ENCODE measurements at regions not wholly inside any gene's neighbourhood (a gene's known extent, or its start where the extent isn't known, plus 50 kb on each side); places are given as distances from the start of the nearest gene placed in this dataset.

DNA sequence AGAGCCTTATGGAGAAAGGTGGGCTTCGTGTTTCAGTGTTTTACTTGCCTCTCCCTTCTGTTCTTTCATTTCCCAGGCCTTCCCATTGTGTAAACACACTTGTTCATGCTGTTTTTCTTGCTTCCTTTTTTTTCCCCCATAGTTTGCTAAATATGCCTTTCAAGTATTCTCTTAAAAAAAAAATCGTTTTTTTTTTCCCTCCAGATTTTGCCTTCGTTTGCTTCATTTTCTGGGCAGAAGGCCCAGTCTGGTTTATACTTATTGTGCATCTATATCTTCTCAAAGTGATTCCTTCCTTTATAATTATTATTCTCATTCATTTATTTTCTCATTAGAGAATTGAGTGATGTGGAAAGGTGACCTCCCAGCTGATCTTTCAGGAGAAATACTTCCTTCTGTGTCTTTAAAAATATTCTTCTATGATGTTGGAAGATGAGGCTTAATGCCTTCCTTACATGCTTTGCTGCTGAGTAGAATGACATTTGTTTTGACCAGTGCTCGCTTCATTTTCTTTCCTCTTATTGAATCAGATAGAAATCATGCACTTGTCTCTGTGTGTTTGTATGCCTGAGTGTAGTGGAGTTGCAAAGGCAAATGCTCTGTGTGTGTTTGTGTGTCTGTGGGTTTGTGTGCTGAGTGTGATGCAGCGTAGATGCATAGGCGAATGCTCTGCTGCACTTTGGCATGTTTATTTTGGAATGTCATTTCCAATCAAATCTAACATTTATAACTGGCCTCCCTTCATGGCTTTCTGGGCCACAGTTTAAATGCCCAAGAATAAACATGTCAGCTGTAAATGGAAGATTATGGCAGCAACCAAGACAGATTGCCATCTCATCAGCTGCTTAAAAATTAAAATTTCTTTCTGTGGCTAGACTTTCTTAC, 591.4 kb downstream of the FGF9 start:
- Histone ChIP-seq H2AK5ac (ENCODE audit: insufficient read length, low read length) (no peak overlapping the region), H2BK12ac (ENCODE audit: insufficient read length, low read depth, low read length) (no peak overlapping the region), H2BK120ac (ENCODE audit: low read depth, low read length, poor library complexity, severe bottlenecking) (no peak overlapping the region), H3K23me2 (ENCODE audit: insufficient read length, low read depth, low read length, poor library complexity, severe bottlenecking) (no peaks in the 10 kb centered on the region), H3T11ph (ENCODE audit: low read length) (no peak overlapping the region), H2BK20ac (ENCODE audit: low read depth, low read length, poor library complexity, severe bottlenecking) (no peak overlapping the region), H3K4me2 (ENCODE audit: insufficient read depth, insufficient read length, low read length) (no peak overlapping the region), H4K8ac (replicated peaks; ENCODE audit: insufficient read length, low read depth, low read length) (no peak overlapping the region), H4K20me1 (ENCODE audit: control insufficient read depth, insufficient read depth, insufficient read length) (no peaks in the 10 kb centered on the region), H3K27ac (ENCODE audit: insufficient read length, low read depth, low read length) (no peak overlapping the region), H2BK15ac (ENCODE audit: low read depth, low read length) (no peak overlapping the region), H3K18ac (ENCODE audit: insufficient read length, low read depth, low read length) (no peak overlapping the region), H2AFZ (ENCODE audit: low read length) (no peak overlapping the region), H3K9ac (ENCODE audit: extremely low read depth, insufficient read length, low read length) (no peak overlapping the region), H3K79me2 (ENCODE audit: insufficient read depth, low read length) (no peaks in the 10 kb centered on the region), H2BK5ac (ENCODE audit: insufficient read length, low read length) (no peak overlapping the region), H4K91ac (ENCODE audit: insufficient read length, low read depth, low read length) (no peak overlapping the region), H3K9me3 (ENCODE audit: control insufficient read depth, low read depth, low read length) (no peaks in the 10 kb centered on the region), H3K23ac (ENCODE audit: insufficient read length, low read depth, low read length) (no peak overlapping the region), H3K4ac (ENCODE audit: low read depth, low read length) (no peak overlapping the region), H3K4me1 (ENCODE audit: insufficient read depth, low read length) (no peaks in the 10 kb centered on the region), H4K5ac (ENCODE audit: insufficient read length, low read depth, low read length) (no peak overlapping the region), H3K79me1 (ENCODE audit: insufficient read depth, low read depth, low read length, poor library complexity, severe bottlenecking) (no peaks in the 10 kb centered on the region), H3K14ac (ENCODE audit: insufficient read depth, low read length) (no peak overlapping the region), H3K27me3 (ENCODE audit: insufficient read depth, low read length) (no peaks in the 10 kb centered on the region), H3K56ac (ENCODE audit: insufficient read length, low read depth, low read length) (no peak overlapping the region)
- no peak overlapping the region for H3K4me3 Mint-ChIP-seq
- no peak for DNase-seq
- WGBS (ENCODE audit: extremely low coverage, insufficient read length, low lambda C conversion rate) = no CpG with 5 or more reads among the region's 6 CpGs
- H3K36me3 Mint-ChIP-seq (ENCODE audit: insufficient read depth in 1 of 3, low read depth in 3 of 3) = no peaks in the 10 kb centered on the region; a peak in 1 of 7 replicates
- H3K27ac Mint-ChIP-seq = no peak overlapping the region
- TF ChIP-seq, protein P1, sequence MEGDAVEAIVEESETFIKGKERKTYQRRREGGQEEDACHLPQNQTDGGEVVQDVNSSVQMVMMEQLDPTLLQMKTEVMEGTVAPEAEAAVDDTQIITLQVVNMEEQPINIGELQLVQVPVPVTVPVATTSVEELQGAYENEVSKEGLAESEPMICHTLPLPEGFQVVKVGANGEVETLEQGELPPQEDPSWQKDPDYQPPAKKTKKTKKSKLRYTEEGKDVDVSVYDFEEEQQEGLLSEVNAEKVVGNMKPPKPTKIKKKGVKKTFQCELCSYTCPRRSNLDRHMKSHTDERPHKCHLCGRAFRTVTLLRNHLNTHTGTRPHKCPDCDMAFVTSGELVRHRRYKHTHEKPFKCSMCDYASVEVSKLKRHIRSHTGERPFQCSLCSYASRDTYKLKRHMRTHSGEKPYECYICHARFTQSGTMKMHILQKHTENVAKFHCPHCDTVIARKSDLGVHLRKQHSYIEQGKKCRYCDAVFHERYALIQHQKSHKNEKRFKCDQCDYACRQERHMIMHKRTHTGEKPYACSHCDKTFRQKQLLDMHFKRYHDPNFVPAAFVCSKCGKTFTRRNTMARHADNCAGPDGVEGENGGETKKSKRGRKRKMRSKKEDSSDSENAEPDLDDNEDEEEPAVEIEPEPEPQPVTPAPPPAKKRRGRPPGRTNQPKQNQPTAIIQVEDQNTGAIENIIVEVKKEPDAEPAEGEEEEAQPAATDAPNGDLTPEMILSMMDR (conservative IDR thresholded peaks at IDR 0.05) = no peak
- no peaks in the 10 kb centered on the region for H3K4me1 Mint-ChIP-seq
- peaks cover 0 to 2% of the 10 kb centered on the region in 2 experiments; a peak in 1 of 5 replicates for H3K9me3 Mint-ChIP-seq
- H3K27me3 Mint-ChIP-seq (ENCODE audit: low read depth) = no peaks in the 10 kb centered on the region
